Panc1 (cell line): ENCODE measurements at regions not wholly inside any gene's neighbourhood (a gene's known extent, or its start where the extent isn't known, plus 50 kb on each side); places are given as distances from the start of the nearest gene placed in this dataset.
"Not testable (repeated sequence)": the region's sequence is repeated elsewhere in the genome, so short reads cannot be mapped to it uniquely, and the experiment has no call there.

ENCODE experiments used
- ATAC-seq: fragments of 200-7000 bp; cut with Tn5 transposase; 2 replicates; pipeline ENCODE4 v1.9.1; 2020; ENCODE audit warnings: mild to moderate bottlenecking, moderate library complexity
- BruUV-seq: library from RNA; stranded (reverse); fragments of 400-500 nt; replicated peaks from 2 replicates; lab custom pipeline; 2021; lab: Mats Ljungman, UMichigan
- CTCF ChIA-PET: fragments of 300-600 bp; sonication (Branson Sonifier 250); formaldehyde crosslinking; loops from one replicate; lab custom pipeline; 2022; ENCODE audit warnings: antibody characterized with exemption; lab: Charles Lee
- POLR2A ChIA-PET: fragments of 300-600 bp; sonication (Branson Sonifier 250); formaldehyde crosslinking; loops from one replicate; lab custom pipeline; 2022; ENCODE audit warnings: antibody characterized with exemption; lab: Charles Lee
- DNase-seq: peaks from one replicate; pipeline ENCODE4 v3.0.0-alpha.2; 2010; ENCODE audit warnings: low read depth, low spot score
- H3K27ac ChIP-seq: 2 replicates; pipeline ENCODE4 v1.5.1; 2011; ENCODE audit warnings: mild to moderate bottlenecking, low read length, inconsistent platforms
- H3K27me3 ChIP-seq: fragments of 200-500 bp; sonication (Bioruptor generic); 2 replicates; pipeline ENCODE4 v1.6.0; 2014; ENCODE audit warnings: low read length, inconsistent platforms; ENCODE audit not compliant: control insufficient read depth, insufficient read depth
- H3K36me3 ChIP-seq: fragments of 200-500 bp; sonication (Bioruptor generic); 2 replicates; pipeline ENCODE4 v1.5.1; 2014; ENCODE audit warnings: inconsistent platforms, mild to moderate bottlenecking, low read length, moderate library complexity; ENCODE audit not compliant: control insufficient read depth, insufficient read depth
- H3K4me1 ChIP-seq: 2 replicates; pipeline ENCODE4 v1.5.1; 2011; ENCODE audit warnings: inconsistent platforms, mild to moderate bottlenecking, low read length, moderate library complexity; ENCODE audit not compliant: control insufficient read depth, insufficient read depth
- H3K4me3 ChIP-seq, 2 experiments: 2 replicates each; pipeline ENCODE4 v1.5.1; 2011 to 2012; ENCODE audit warnings: low read depth in 2 of 2, low read length in 2 of 2, mild to moderate bottlenecking in 2 of 2, inconsistent platforms in 1 of 2, moderate library complexity in 1 of 2
- H3K9me3 ChIP-seq: fragments of 200-500 bp; sonication (Bioruptor generic); 2 replicates; pipeline ENCODE4 v1.5.1; 2014; ENCODE audit warnings: low read depth, mild to moderate bottlenecking, inconsistent platforms, low read length, moderate library complexity; ENCODE audit not compliant: control insufficient read depth, insufficient read depth
- POLR2AphosphoS5 ChIP-seq: IDR thresholded peaks from 2 replicates; pipeline ENCODE4 v1.6.1; 2012; ENCODE audit warnings: mild to moderate bottlenecking, low read depth, low read length, moderate library complexity
- SIN3A ChIP-seq: IDR thresholded peaks from 2 replicates; pipeline ENCODE4 v1.6.1; 2012; ENCODE audit warnings: low read depth, mild to moderate bottlenecking, low read length, moderate library complexity, borderline replicate concordance; ENCODE audit not compliant: insufficient read depth
- TCF7L2 ChIP-seq: IDR thresholded peaks from 2 replicates; pipeline ENCODE4 v1.6.1; 2011; ENCODE audit warnings: mild to moderate bottlenecking, low read depth, low read length, inconsistent platforms
- in situ Hi-C: cut with HindIII; loops from 2 replicates; pipeline ENCODE4 v1.10.0; 2016; ENCODE audit warnings: low sequenced_read_pairs, low pct_unique_long_range_greater_than_20kb
- intact Hi-C: fragments of 100-400 bp; cut with micrococcal nuclease; formaldehyde crosslinking; loops from one replicate; pipeline ENCODE4 v1.10.0; 2022; ENCODE audit not compliant: unreplicated experiment
- TF ChIP-seq, protein P1 (sequence below), 2 experiments: IDR thresholded peaks; 2 replicates each; pipeline ENCODE4 v1.6.1; 2011 to 2012; ENCODE audit warnings: low read depth in 2 of 2, control low read depth in 1 of 2, low read length in 1 of 2, mild to moderate bottlenecking in 1 of 2, moderate library complexity in 1 of 2; ENCODE audit not compliant: insufficient read depth in 1 of 2
- TF ChIP-seq, protein P2 (sequence below): fragments of 450-650 bp; IDR thresholded peaks from 2 replicates; pipeline ENCODE4 v1.5.1; 2017; ENCODE audit warnings: mild to moderate bottlenecking

DNA sequence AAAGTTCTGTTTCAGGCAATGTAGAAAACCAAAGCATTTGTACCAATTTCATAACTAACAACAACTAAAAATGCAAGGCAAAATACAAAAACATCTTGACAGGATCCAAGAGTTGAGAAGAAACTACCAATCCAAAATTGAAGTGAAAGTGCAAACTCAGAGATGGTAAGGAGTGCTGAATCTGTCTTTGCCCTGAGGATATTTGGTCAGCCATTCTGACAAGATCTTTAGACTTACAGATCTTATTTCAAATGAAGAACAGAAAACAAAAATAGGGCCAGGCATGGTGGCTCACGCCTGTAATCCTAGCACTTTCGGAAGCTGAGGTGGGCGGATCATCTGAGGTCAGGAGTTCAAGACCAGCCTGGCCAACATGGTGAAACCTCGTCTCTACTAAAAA, 412.8 kb downstream of the ZFHX3 start:
- TF ChIP-seq POLR2AphosphoS5 (no peak), SIN3A (no peak), TCF7L2 (no peak)
- TF ChIP-seq, protein P1, sequence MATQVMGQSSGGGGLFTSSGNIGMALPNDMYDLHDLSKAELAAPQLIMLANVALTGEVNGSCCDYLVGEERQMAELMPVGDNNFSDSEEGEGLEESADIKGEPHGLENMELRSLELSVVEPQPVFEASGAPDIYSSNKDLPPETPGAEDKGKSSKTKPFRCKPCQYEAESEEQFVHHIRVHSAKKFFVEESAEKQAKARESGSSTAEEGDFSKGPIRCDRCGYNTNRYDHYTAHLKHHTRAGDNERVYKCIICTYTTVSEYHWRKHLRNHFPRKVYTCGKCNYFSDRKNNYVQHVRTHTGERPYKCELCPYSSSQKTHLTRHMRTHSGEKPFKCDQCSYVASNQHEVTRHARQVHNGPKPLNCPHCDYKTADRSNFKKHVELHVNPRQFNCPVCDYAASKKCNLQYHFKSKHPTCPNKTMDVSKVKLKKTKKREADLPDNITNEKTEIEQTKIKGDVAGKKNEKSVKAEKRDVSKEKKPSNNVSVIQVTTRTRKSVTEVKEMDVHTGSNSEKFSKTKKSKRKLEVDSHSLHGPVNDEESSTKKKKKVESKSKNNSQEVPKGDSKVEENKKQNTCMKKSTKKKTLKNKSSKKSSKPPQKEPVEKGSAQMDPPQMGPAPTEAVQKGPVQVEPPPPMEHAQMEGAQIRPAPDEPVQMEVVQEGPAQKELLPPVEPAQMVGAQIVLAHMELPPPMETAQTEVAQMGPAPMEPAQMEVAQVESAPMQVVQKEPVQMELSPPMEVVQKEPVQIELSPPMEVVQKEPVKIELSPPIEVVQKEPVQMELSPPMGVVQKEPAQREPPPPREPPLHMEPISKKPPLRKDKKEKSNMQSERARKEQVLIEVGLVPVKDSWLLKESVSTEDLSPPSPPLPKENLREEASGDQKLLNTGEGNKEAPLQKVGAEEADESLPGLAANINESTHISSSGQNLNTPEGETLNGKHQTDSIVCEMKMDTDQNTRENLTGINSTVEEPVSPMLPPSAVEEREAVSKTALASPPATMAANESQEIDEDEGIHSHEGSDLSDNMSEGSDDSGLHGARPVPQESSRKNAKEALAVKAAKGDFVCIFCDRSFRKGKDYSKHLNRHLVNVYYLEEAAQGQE (IDR thresholded peaks at IDR 0.05; ENCODE audit: insufficient read depth in 1 of 2, low read depth in 2 of 2, low read length in 1 of 2), result no peak
- TF ChIP-seq, protein P2, sequence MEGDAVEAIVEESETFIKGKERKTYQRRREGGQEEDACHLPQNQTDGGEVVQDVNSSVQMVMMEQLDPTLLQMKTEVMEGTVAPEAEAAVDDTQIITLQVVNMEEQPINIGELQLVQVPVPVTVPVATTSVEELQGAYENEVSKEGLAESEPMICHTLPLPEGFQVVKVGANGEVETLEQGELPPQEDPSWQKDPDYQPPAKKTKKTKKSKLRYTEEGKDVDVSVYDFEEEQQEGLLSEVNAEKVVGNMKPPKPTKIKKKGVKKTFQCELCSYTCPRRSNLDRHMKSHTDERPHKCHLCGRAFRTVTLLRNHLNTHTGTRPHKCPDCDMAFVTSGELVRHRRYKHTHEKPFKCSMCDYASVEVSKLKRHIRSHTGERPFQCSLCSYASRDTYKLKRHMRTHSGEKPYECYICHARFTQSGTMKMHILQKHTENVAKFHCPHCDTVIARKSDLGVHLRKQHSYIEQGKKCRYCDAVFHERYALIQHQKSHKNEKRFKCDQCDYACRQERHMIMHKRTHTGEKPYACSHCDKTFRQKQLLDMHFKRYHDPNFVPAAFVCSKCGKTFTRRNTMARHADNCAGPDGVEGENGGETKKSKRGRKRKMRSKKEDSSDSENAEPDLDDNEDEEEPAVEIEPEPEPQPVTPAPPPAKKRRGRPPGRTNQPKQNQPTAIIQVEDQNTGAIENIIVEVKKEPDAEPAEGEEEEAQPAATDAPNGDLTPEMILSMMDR, result no peak
- ChIA-PET POLR2A (no interaction called here), CTCF (no interaction called here)
- ATAC-seq (no peak), DNase-seq (no peak)
- no peaks in the 10 kb centered on the region for H3K36me3 ChIP-seq
- H3K4me3 ChIP-seq, result no peak overlapping the region
- in situ Hi-C loops (no loop called here), intact Hi-C loops (no loop called here)
- 0 out of 2 replicates have a peak, but pooled peaks cover 3% of the 10 kb centered on the region for H3K9me3 ChIP-seq
- no TSS peak for BruUV-seq
- H3K27ac ChIP-seq, result no peak overlapping the region; the same call in 1 of the 2 replicates
- H3K27me3 ChIP-seq, result no peaks in the 10 kb centered on the region
- no peaks in the 10 kb centered on the region; the same call in 1 of the 2 replicates for H3K4me1 ChIP-seq

DNA sequence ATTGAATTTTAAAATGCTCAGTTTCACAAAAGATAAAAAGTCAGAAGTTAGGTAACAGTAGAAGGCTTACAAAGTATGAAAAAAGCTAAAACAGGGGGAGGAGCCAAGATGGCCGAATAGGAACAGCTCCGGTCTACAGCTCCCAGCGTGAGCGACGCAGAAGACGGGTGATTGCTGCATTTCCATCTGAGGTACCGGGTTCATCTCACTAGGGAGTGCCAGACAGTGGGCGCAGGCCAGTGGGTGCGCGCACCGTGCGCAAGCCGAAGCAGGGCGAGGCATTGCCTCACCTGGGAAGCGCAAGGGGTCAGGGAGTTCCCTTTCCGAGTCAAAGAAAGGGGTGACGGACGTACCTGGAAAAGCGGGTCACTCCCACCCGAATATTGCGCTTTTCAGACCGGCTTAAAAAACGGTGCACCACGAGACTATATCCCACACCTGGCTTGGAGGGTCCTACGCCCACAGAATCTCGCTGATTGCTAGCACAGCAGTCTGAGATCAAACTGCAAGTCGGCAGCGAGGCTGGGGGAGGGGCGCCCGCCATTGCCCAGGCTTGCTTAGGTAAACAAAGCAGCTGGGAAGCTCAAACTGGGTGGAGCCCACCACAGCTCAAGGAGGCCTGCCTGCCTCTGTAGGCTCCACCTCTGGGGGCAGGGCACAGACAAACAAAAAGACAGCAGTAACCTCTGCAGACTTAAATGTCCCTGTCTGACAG, 420.6 kb downstream of the ZFHX3 start:
- H3K9me3 ChIP-seq, in situ Hi-C loops, H3K36me3 ChIP-seq, DNase-seq, intact Hi-C loops, ATAC-seq, H3K4me1 ChIP-seq, BruUV-seq, POLR2A ChIA-PET, H3K27ac ChIP-seq, H3K4me3 ChIP-seq, H3K27me3 ChIP-seq, CTCF ChIA-PET: not testable (repeated sequence)

- ChIA-PET CTCF (no interaction called here), POLR2A (no interaction called here)
- Histone ChIP-seq H3K27ac (no peak overlapping the region; the same call in 1 of the 2 replicates), H3K4me1 (no peaks in the 10 kb centered on the region), H3K9me3 (no peaks in the 10 kb centered on the region), H3K36me3 (no peaks in the 10 kb centered on the region), H3K4me3 (no peak overlapping the region), H3K27me3 (no peaks in the 10 kb centered on the region)
- ATAC-seq (no peak), DNase-seq (no peak)
- intact Hi-C loops (no loop called here), in situ Hi-C loops (no loop called here)
- no TSS peak for BruUV-seq
- TF ChIP-seq SIN3A (no peak), POLR2AphosphoS5 (no peak), TCF7L2 (no peak)
- TF ChIP-seq, protein P1 (IDR thresholded peaks at IDR 0.05; ENCODE audit: insufficient read depth in 1 of 2, low read depth in 2 of 2, low read length in 1 of 2), result no peak
- TF ChIP-seq, protein P2, result no peak
These were observed 421.3 kb downstream of the ZFHX3 start for GRCh38 chr16:72626623-72627022.
